HG02678 (cell line): ENCODE measurements at regions not wholly inside any gene's neighbourhood (a gene's known extent, or its start where the extent isn't known, plus 50 kb on each side); places are given as distances from the start of the nearest gene placed in this dataset.

Source experiments
- ATAC-seq: cut with Tn5 transposase; IDR thresholded peaks from one replicate; pipeline ENCODE4 v1.9.1; 2021; ENCODE audit warnings: mild to moderate bottlenecking, moderate library complexity; ENCODE audit not compliant: unreplicated experiment

- no peak for ATAC-seq
Observed at GRCh38 chrX:98506907-98507306, 1623.2 kb downstream of the RPA4 start.

- ATAC-seq: no peak
Observed at GRCh38 chrX:98514032-98514431, 1630.3 kb downstream of the RPA4 start.

GRCh38 chrX:98516120-98516519 is 1632.4 kb downstream of the RPA4 start:
- ATAC-seq: no peak

- ATAC-seq: no peak
Observed at GRCh38 chrX:98523026-98523425, 1639.3 kb downstream of the RPA4 start.

DNA sequence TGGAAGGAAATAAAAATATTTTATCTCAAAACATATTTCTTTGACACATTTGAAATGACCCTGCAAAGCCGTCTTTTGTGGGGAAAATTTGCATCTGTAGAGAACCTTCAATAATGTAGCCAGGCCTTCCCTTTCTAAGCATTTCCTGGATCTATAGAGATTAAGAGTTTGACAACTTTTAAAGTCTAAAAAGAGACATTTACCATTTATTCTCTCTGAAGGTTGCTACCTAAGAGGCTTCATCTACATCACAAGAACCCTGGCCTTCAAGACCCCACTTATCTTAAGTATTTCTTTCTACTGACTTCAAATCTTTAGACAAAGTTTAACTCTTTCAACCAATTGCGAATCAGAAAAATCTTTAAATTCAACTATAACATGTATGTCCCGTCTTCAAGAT is 1639.8 kb downstream of the RPA4 start:
- no peak for ATAC-seq

- ATAC-seq: no peak
Observed at GRCh38 chrX:98548519-98548918, 1664.8 kb downstream of the RPA4 start.

DNA sequence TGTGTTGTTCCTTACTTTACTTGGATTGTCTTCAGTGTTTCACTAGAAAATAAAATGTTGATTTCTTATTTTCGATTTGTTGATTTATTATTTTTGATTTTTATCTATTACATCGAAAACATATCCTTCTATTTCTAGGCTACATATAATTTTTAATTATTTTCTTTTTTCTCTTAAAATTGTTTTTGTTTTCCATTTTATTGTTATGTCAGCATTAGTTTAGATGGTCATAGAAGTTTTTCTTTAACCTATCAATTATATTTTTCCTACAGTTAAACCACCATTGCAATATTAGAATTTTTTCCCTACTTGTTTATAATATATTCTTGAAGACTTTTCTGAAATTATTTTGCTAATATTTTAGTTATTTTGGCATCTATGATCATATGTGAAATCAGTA is 1685.1 kb downstream of the RPA4 start:
- ATAC-seq: no peak

DNA sequence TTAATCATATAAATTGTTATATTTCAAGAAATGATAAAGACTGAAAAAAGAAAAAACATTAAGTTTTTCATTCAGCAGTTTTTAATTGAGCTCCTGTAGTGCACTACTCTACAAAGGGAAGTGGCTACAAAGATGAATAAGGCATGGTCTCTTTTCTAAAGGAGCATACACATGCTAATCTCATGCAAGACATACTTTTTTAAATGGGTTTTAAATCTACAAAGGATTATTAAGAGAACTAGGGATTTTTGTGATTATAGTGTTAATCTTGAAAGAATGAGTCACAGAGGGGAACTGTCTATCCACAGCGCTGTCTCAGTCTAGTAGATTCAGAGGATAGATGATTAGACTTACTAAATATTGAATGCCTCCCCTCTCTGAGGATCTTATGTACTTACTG is 1722.2 kb downstream of the RPA4 start:
- no peak for ATAC-seq

DNA sequence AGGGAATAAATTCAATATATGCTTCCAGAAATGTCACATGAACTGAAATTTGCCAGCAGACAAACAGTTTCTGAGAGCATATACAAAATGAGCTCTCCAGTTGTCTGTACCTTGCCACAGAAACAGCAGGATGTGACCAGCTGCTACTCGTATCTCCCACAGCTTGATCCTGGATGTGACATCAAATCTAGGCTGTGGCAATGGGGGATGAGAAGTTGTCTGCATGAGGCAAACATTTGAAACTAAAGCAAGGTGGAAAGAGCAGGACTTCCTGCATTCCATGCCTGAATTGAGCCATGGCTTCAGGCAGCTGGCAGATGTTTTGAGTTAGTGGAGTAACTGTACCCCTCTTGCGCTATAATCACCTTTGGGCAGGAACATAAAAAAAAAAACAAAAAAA is 1724.0 kb downstream of the RPA4 start:
- ATAC-seq: no peak

DNA sequence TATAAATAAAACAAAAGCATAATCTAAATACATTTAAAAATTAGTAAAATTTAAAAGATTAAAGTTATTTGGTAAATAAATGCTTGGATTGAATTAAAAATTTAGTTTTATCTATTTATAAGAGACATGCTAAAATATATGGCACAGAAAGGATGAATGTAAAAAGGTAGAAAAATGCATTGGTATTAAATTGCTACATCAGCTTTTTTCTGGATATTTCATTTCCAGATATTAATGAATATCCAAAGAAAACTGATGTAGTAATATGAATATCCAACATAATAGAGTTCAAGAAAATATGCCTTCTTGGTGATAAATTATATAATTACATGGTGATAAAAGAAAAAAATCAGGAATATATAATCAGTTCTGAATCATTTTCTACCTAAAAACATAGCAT is 1743.9 kb downstream of the RPA4 start:
- no peak for ATAC-seq

- ATAC-seq: no peak
Observed at GRCh38 chrX:98637451-98637850, 1753.7 kb downstream of the RPA4 start.

GRCh38 chrX:98646351-98646750 is 1762.6 kb downstream of the RPA4 start:
- no peak for ATAC-seq

DNA sequence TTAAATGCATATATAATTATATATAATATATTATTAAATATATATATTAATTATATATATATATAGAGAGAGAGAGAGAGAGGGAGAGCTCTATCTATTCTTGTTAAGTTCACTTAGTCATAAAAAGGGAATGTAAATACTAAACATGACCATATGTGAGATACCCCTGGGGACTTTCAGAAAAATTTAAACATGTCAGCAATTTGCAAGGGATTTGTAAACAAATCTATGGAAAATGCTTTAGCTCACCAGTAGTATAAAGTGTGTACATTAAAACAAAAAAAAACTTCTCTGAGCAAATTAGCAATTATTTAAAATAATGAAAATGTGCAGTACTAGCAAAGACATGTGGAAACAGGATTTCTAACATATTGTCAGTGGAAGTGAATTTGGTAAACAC is 1755.5 kb downstream of the PCDH19 start:
- no peak for ATAC-seq
